ENCODE measurements at regions not wholly inside any gene's neighbourhood (a gene's known extent, or its start where the extent isn't known, plus 50 kb on each side); places are given as distances from the start of the nearest gene placed in this dataset.

DNA sequence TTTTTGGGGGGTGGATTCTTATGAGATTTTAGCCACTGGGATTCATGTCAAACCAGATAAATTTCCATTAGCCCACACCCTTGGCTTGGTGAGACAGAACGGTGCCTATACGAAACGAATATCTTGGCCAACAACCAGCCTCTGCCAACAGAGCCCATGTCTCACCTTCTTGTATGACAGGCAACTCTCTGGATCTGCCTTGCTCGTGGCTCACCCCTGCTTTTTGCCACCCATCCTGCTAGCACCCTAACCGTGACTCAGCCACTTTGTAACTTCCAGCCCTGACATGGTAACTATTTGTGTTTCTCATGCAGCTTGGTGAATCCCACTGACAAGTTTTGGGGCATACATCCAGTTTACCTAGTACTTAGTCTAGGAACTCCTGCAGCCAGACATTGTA, 457.0 kb downstream of the SPATA31D1 start:
- TF ChIP-seq, protein P1, sequence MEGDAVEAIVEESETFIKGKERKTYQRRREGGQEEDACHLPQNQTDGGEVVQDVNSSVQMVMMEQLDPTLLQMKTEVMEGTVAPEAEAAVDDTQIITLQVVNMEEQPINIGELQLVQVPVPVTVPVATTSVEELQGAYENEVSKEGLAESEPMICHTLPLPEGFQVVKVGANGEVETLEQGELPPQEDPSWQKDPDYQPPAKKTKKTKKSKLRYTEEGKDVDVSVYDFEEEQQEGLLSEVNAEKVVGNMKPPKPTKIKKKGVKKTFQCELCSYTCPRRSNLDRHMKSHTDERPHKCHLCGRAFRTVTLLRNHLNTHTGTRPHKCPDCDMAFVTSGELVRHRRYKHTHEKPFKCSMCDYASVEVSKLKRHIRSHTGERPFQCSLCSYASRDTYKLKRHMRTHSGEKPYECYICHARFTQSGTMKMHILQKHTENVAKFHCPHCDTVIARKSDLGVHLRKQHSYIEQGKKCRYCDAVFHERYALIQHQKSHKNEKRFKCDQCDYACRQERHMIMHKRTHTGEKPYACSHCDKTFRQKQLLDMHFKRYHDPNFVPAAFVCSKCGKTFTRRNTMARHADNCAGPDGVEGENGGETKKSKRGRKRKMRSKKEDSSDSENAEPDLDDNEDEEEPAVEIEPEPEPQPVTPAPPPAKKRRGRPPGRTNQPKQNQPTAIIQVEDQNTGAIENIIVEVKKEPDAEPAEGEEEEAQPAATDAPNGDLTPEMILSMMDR (conservative IDR thresholded peaks at IDR 0.05; ENCODE audit: low read length), result no peak
- no peak for TF ChIP-seq EZH2phosphoT487 (IDR thresholded peaks at IDR 0.05; ENCODE audit: borderline replicate concordance)

Measured in Loucy (cell line).